GM21576 (cell line): ENCODE measurements at regions not wholly inside any gene's neighbourhood (a gene's known extent, or its start where the extent isn't known, plus 50 kb on each side); places are given as distances from the start of the nearest gene placed in this dataset.

Source experiments
- ATAC-seq: cut with Tn5 transposase; IDR thresholded peaks from one replicate; pipeline ENCODE4 v1.9.1; 2021; ENCODE audit warnings: mild to moderate bottlenecking, moderate library complexity; ENCODE audit not compliant: unreplicated experiment

DNA sequence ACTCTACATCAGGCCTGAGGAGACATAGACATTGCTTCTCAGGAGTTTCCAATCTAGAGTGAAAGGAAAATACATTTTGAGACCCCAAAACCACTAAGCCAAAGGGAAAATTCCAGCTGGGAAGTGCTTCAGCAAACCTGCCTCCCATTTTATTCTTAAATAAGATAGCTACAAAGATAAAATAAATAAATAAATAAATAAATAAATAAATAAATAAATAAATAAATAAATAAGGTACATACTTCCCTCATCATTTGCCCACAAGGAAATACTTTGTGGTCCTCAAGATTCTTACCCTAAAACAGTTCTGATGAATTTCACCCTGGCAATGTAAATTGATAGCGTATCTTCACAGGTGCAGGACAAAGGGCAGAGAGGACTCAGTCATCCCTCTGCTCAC lies 474.0 kb upstream of the ROBO1 start:
- ATAC-seq: no peak

DNA sequence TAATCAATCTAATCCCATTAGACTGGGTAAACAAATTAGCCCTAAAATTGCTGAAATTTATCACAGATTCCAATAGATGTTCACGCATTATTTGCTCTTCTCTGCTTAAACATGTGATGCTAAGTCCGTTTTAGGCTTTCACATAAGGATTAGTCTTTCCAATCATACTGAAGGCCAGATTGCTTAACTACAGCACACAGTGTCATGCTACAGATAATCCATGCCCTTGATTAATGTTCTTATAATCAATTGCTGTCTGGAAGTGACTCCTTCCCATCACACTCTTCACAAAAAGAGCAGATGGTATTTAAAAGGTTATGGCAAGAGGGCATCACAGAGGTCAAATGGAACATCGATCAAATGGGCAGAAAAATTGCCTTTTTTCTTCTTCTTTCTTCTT lies 471.5 kb upstream of the ROBO1 start:
- ATAC-seq: no peak

DNA sequence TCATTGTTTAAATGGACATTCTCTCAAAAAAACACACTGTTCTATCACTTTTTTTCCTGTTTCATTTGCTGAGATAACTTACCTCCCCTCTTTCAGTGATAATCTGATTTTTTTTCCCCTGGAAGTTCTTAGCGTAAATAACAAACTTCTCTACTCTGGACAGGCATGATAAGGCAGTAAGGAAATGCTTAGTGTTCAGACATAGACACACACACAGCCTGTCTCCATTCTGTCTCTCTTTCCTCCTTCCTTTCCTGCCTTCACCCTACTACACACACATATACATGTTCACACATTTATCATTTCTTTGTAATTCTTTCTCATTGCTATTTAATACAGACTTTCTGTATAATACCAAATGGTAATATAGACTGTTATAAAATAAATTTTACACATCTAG lies 470.8 kb upstream of the ROBO1 start:
- ATAC-seq: no peak

DNA sequence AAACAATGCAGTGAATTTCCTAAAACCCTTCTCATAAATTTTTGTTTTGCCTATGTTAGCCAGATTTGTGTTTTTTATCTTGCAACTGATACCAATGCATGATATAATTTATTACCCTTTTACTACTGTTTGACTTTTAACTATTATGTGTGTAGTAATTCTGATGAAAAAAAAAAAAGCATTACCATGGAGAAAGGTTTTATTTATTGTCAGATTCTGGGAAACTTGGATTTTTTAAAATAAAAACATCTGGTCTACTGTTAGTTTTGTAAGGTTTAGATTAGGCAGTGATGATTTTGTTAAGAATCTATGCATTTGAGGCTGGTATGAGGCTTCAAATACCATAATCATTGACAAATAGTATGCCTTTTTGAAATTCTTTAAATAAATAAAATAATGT lies 470.4 kb upstream of the ROBO1 start:
- ATAC-seq: no peak

DNA sequence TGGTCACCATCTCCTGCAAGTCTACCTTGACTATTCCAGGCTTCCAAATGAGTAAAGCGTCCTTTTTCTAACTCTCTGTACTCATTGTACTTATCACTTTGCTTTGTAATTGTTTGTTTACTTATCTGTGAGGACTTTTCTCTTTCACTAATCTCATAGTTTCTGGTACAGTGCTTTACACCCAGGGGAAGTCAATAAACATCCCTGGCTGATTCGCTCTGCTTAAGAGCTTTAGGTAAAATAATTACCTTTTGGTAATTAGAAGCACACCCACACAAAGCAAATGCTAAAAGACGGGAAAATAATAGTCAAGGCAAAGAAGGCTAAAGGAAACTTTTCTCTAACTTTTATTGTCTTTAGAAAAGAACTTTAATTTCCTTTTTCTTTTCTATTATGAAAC lies 466.9 kb upstream of the ROBO1 start:
- ATAC-seq: no peak

DNA sequence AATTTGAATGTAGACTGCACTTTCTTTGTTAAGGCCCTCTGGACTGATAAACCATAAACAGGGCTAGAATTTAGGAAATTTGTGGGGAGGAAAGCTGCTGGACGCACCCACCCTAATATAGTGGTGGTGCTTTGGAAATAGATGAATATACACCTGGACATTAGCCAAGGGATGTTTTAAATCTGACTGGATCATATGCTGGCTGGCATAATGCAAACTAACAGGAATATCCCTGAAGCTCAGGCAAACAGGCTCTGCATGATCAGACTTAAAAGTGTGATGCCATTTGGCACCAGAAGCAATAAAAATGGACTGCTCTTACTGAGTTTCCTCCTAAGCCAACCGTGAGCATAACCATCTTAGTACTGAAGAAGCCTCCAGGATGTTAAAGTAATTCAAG lies 465.8 kb upstream of the ROBO1 start:
- no peak for ATAC-seq

DNA sequence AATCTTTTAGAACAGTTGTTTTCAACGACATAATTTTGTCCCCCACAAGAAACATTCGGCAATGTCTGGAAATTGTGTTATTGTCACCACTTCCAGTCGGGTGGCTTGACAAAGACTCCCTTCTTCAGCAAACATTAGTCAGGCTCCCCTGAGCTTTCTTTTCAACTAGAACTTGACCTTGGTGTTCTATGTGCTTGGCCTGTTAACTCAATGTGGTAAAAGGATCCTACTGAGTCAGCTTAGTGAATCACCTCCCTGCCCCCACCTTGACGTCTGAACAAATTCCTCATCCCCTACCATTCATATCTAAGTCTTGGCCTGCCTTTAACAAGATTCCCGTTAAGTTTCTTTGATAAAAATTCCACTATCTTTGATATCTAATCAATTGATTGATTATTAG lies 465.0 kb upstream of the ROBO1 start:
- no peak for ATAC-seq

DNA sequence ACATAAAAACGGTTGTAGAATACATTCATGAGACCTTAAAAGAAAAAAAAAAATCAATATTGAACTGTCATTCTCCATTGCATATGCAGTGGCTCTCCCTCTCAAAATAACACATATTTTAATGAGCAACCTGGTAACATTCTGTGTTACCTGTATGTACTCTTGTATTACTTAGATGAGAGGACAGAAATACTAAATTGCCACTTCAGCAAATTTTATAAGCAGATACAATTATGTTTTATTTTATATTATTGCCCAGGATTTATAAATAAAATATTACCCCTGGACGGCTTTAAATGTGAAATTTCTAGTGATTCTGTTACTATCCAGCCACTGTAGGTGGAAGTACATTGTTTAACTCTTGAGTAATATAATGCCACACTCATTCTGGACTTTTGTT lies 463.2 kb upstream of the ROBO1 start:
- ATAC-seq: no peak

DNA sequence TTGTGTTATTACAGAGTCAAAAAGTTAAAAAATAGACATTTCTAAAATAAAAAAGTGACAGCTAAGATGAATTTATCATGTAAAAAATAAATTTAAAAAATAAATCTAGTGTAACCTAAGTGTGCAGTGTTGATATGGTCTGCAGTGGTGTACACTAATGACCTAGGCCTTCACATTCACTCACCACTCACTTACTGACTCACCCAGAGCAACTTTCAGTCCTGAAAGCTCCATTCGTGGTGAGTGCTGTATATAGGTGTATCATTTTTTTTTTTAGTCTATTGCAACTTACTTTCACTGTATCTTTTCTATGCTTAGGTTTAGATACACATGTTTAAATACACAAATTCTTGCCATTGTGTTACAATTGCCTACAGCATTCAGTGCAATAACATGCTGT lies 459.4 kb upstream of the ROBO1 start:
- no peak for ATAC-seq

DNA sequence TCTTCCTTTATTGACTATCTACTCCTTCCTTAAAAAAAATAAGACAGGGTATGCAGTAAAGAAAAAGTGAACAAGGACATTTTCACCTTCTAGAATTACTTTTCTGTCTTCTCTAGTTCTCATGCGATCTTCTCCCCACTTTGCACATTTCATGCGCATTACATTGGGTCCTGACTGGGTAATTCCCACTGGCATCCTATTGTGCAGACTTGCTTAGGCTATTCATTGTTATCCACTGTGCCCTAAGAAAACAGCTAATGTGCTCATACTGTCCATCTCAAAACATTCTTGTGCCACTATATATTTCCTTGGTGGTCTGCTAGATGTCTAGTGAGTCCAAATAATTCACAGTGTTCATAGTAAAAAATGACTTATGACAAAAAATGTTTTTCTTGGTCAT lies 447.4 kb upstream of the ROBO1 start:
- ATAC-seq: no peak

DNA sequence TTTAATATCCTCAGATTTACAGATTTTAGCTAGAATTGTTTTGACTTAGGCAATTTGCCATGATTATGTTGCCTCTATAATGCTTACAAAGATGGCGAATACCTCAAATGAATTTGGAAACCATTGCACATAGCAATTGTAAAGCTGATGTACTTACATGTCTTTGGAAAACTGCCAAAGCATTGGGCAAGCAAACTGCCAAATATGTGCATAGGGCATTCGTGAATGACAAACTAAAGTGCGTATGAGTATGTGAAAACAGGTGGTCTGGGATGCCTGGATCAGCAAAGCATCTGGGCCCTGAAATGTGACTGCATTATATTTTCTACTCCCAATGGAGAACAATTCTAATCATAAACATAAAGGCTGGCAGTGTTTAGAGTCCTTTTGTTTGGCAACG lies 445.3 kb upstream of the ROBO1 start:
- ATAC-seq: no peak

DNA sequence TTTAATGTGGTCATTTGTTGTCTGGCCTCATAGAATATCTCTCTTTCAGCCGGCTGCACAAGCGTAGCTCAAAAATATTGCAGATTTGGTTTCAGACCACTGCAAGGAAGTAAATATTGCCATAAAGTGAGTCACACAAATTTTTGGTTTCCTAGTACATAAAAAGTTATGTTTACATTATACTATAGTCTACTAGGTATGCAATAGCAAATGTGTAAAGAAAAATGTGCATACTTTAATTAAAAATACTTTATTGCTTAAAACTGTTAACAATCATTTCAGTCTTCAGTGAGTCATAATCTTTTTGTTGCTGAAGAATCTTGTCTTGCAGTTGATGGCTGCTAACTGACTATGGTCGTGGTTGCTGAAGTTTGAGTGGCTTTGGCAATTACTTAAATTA lies 425.1 kb upstream of the ROBO1 start:
- ATAC-seq: no peak

DNA sequence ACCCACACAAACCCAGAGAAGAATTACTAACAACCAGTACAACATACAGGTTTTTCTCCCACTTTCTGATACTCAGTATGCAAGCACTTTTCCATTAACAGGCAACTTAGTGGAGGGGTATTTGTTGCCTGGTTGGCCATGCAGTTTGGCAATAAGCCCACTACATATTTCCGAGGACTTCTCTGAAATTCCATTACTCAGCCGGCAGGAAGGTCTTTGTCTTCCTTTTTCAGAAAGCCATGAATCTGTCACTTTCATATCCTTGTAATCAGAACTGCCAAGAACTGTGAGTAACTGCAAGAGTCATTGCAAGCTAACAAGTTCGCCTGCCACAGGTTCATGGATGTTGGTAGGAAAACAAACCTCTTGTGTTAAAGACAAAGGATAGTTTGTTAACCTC lies 422.3 kb upstream of the ROBO1 start:
- ATAC-seq: no peak

DNA sequence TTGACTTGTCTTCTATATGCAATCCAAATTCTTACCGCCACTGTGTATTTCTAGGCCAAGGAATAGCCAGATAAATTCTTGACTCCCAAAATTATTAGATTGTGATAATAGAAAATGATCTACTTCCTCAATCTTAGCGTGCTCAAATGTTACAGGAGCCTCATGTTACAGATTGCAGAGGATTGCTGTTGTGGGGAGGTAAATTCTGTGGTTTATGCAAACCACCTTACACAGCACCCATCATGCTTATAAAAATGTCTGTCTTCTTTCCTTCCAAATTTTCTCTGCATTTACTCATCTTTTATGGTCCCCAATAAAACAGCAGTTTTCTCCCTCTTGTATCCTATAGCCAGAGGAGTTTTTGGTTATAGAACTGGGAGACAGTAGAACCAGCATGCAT lies 420.2 kb upstream of the ROBO1 start:
- ATAC-seq: no peak

DNA sequence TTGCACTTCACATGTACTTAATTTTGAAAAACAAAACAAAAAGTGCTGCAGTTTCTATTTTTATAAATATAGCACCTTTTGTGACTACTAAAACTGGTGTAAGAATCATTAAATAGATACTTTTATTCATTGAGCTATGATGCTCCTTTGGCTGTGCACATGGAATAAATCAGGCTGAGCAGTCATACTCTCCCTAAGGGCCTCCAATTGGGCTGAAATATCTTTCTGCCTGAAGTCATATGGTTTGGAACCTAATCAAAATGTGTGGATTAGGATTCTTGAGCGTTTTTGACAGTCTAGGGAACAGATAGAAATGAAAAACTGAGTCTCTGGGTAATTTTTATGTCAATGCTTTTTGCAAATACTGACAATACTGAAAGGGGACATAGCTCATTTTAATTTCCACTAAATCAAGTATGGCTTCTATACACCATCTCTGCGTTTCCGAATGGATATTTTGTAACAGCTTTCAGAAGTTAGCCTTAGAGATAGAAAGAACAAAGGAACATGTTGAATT lies 392.2 kb upstream of the ROBO1 start:
- no peak for ATAC-seq

DNA sequence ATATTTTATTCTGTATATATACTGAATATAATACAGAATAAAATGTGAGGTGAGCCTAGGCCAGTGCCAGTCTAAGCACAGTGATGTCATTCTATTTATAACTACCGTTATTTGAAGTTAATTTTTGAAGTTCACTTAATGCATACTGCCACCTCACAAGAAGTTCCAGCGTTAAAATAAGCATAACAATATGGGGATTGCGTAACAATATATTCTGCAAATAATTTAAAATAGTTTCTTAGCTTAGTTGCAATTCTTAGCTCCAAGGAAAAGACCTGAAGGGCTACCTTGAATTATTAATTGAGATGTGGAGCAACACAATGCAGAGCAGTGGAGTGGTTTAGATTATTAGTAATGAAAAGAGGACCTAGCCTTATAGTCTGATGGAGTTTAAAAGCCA lies 390.5 kb upstream of the ROBO1 start:
- ATAC-seq: no peak

DNA sequence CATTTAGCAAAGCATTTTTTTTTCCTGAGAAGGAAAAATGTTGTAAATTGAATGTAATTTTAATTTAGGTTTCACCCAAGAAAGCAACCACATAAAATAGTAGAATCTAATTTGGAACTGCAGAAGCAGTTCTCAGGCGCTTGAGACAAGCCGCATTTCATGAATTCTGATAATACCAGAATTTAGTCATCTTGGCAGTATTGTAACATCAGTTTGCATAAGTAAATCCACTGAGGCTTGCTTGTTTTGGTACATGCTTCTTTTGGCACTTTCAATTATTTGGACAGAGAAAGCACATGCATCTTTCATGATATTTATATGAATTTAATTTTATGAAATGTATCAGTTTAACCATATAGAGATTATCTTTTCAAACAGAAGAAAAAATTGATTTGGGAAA lies 389.7 kb upstream of the ROBO1 start:
- no peak for ATAC-seq

DNA sequence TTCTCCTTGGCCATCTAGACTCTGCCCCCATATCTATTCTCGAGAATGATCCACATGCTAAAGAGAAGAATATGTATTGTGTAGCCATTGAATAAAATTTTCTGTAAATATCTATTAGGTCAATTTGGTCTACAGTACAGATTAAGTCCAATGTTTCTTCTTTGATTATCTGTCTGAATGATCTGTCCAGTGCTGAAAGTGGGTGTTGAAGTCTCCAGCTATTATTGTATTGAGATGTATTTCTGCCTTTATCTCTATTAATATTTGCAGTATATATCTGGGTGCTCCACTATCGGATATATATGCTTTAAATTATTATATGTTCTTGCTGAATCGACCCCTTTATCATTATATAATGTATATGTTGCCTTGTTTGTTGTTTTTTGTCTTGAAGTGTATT lies 384.9 kb upstream of the ROBO1 start:
- no peak for ATAC-seq

DNA sequence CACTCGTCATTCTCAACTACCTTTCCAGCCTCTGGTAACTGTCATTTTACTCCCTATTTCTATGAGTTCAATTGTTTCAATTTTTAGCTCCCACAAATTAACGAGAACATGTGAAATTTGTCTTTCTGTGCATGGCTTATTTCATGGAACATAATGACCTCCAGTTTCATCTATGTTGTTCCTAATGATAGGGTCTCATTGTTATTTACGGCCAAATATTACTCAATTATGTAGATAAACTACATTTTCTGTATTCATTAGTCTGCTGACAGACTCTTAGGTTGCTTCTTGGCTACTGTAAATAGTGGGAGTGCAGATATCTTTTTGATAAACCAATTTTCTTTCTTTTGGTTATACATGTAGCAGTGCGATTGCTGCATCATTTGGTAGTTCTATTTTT lies 374.9 kb upstream of the ROBO1 start:
- no peak for ATAC-seq

DNA sequence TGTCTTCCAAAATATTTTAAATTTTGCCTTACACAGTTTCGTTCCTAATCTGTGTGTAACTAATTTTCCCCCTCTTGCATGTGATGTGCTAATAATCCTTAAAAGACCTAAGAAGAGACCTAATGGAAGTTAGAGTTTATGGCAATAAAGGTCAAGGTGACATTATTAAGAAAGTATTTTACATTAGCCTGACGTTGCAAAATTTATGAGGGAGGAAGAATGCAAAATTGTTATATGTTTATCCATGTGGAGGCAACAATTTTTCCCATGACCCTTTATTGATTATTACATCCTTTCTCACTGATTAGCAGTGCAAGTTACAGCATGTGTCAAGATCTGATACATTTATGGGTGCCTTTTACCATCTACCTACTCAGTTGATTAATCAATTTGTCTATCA lies 373.8 kb upstream of the ROBO1 start:
- ATAC-seq: no peak

DNA sequence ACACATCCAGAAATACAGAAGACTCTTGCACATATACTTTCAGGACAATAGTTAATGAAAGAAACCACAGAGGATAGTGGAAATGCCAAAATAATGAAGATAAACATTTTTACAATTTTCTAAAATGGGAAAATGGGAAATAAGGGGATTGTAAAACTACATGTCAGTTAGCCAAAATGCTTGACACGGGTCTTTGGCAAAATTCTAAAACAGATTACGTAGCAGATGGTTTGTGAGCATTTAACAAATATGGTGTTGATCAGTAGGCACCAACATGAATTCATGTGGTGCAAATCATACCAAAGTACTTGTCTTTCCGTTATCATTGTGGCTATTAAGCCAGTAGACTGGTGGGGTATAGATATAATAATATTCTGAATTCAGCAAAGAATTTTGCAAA lies 348.5 kb upstream of the ROBO1 start:
- no peak for ATAC-seq

DNA sequence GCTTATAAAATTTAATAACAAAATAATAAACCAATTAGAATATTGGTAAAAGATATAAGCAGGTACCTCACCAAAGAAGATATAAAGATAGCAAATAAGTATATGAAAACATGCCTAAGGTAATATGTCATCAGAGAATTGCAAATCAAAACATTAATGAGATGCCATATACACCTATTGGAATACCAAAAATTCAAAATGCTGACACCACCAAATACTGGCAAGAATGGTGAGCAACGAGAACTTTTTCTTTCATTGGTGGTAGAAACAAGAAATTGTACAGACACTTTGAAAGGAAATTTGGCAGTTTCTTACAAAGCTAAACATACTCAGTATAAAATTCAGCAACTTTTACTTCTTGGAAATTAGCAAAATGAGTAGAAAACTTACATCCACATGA lies 346.9 kb upstream of the ROBO1 start:
- no peak for ATAC-seq

DNA sequence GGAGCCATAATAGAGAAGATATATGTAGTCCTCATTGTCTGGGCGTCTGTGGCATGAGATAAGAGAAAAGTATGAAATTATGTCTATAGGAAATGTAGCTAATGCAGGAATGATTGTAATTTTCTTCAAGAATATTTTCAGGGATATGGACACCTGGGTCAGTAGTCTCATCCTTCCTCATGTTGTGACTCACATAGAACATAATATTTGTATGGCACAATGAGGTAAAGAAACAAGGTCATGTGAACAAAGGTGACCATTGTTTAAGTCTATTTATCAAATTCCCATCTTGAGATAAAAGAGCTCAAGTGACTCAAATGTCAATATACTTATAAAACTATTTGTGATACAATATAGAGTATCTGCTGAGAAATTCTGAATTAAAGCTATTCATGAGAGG lies 345.5 kb upstream of the ROBO1 start:
- no peak for ATAC-seq

DNA sequence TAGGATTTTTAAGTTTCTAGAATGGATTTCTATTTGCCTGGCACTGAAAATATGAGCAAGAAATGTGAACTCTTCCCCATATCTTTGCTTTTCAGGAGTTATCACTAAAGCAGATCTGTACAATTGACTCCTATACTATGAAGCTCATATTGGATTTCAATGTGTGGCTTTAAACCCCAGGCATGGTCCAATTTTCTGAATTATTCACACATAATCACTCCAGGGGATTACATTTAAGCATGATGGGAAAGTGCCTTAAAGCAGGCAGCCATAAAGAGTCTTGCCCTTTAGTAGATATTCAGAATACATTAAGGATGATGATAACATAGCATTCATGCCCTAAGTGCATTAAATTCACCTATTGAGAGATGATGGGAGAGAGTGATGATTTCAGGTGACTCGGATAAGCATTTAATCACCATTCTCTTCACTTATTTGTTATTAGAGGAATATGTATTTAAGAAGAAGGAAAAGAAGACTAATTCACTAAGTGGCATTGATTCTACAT lies 331.8 kb upstream of the ROBO1 start:
- no peak for ATAC-seq
